GM12873 (cell line): ENCODE measurements at regions not wholly inside any gene's neighbourhood (a gene's known extent, or its start where the extent isn't known, plus 50 kb on each side); places are given as distances from the start of the nearest gene placed in this dataset.

Source experiments
- CTCF ChIP-seq: IDR thresholded peaks from 2 replicates; pipeline ENCODE4 v1.5.1; 2012; ENCODE audit warnings: low read depth, mild to moderate bottlenecking, moderate library complexity, low read length, control low read depth; ENCODE audit not compliant: insufficient read depth; ENCODE audit errors: missing control alignments

GRCh38 chr14:99041820-99042174 is 230.2 kb downstream of the BCL11B start:
- no peak for TF ChIP-seq CTCF

- TF ChIP-seq CTCF: no peak
Measured at GRCh38 chr14:99042381-99043266, 229.4 kb downstream of the BCL11B start.

- no peak for TF ChIP-seq CTCF
Measured at GRCh38 chr14:99043267-99043615, 228.8 kb downstream of the BCL11B start.

GRCh38 chr14:99043756-99044155 is 228.2 kb downstream of the BCL11B start:
- no peak for TF ChIP-seq CTCF

- no peak for TF ChIP-seq CTCF
Measured at GRCh38 chr14:99047441-99048031, 224.5 kb downstream of the BCL11B start.

GRCh38 chr14:99050309-99050708 is 221.7 kb downstream of the BCL11B start:
- no peak for TF ChIP-seq CTCF

GRCh38 chr14:99052467-99052866 is 219.5 kb downstream of the BCL11B start:
- TF ChIP-seq CTCF: no peak
